ENCODE measurements at regions not wholly inside any gene's neighbourhood (a gene's known extent, or its start where the extent isn't known, plus 50 kb on each side); places are given as distances from the start of the nearest gene placed in this dataset.
"Not testable (repeated sequence)": the region's sequence is repeated elsewhere in the genome, so short reads cannot be mapped to it uniquely, and the experiment has no call there.

DNA sequence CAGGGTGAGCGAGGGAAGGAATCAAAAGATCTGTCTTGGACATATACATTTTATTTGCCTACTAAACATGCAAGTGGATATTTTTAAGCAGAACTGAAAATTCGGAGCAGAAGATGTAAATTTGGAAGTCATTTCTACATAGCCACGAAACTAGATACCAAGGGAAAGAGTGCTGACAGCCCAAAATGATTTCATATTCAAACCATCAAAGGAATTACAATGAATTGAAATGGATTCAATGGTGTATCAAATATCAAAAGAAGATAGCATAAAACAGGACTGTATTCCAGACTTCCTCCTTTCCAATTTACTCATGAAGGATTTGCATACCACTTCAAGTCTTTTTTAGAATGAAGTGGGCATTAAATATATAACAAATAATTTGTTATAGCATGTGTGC is 313.5 kb upstream of the KITLG start:
- POLR2A ChIA-PET, result no interaction called here
- H3K27ac Mint-ChIP-seq (ENCODE audit: unreplicated experiment), result no peak overlapping the region

DNA sequence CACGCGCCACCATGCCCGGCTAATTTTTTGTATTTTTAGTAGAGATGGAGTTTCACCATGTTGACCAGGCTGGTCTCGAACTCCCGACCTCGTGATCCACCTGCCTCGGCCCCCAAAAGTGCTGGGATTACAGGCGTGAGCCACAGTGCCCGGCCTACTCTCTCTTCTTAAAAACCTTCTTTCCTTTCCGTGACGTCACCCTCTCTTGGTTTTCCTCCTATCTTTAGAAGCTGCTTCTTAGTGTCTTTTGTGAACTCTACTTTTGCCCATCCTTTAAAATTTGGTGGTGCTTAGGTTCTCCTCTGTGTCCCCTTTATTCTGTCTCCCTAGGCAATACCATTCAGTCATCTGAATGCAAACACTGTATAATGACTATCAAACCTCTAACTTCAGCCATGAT is 311.2 kb upstream of the KITLG start:
- H3K36me3 ChIP-seq (ENCODE audit: control insufficient read depth, insufficient read depth, low read length); H3K27ac Mint-ChIP-seq (ENCODE audit: unreplicated experiment); DNase-seq; CTCF ChIA-PET; H3K27me3 Mint-ChIP-seq (ENCODE audit: insufficient read depth, unreplicated experiment); H3K4me3 ChIP-seq (ENCODE audit: low read depth, low read length); H3K4me3 Mint-ChIP-seq (ENCODE audit: unreplicated experiment); H3K4me1 Mint-ChIP-seq (ENCODE audit: low read depth, unreplicated experiment); H3K9me3 Mint-ChIP-seq (ENCODE audit: unreplicated experiment); H3K27me3 ChIP-seq (replicated peaks; ENCODE audit: control insufficient read depth, insufficient read depth, low read length); H3K4me1 ChIP-seq; H3K36me3 Mint-ChIP-seq (ENCODE audit: insufficient read depth, unreplicated experiment); BruUV-seq (replicated peaks); intact Hi-C loops (cut with micrococcal nuclease; ENCODE audit: unreplicated experiment); H3K9me3 ChIP-seq; POLR2A ChIA-PET: not testable (repeated sequence)

More for the DNA sequence above, 313.5 kb upstream of the KITLG start:
- Mint-ChIP-seq H3K27me3 (ENCODE audit: insufficient read depth, unreplicated experiment) (no peaks in the 10 kb centered on the region), H3K36me3 (ENCODE audit: insufficient read depth, unreplicated experiment) (no peaks in the 10 kb centered on the region), H3K4me3 (ENCODE audit: unreplicated experiment) (no peak overlapping the region), H3K9me3 (ENCODE audit: unreplicated experiment) (no peaks in the 10 kb centered on the region), H3K4me1 (ENCODE audit: low read depth, unreplicated experiment) (peaks cover 6% of the 10 kb centered on the region)
- no peak for TF ChIP-seq CTCF (IDR thresholded peaks at IDR 0.05; ENCODE audit: insufficient read depth in 1 of 2, low read depth in 1 of 2, low read length in 1 of 2, severe bottlenecking in 1 of 2, unreplicated experiment in 1 of 2)
- no peaks in the 10 kb centered on the region for H3K27me3 ChIP-seq (replicated peaks; ENCODE audit: control insufficient read depth, insufficient read depth, low read length)
- H3K9me3 ChIP-seq, result no peaks in the 10 kb centered on the region
- CTCF ChIA-PET, result no interaction called here
- H3K4me1 ChIP-seq, result no peaks in the 10 kb centered on the region
- no TSS peak for BruUV-seq (replicated peaks)
- no peaks in the 10 kb centered on the region for H3K36me3 ChIP-seq (ENCODE audit: control insufficient read depth, insufficient read depth, low read length)
- no peak for DNase-seq
- H3K4me3 ChIP-seq (ENCODE audit: low read depth, low read length), result no peak overlapping the region
- intact Hi-C loops (cut with micrococcal nuclease; ENCODE audit: unreplicated experiment), result no loop called here

GRCh38 chr12:88889326-88890110 is 309.2 kb upstream of the KITLG start:
- CTCF ChIA-PET, result no interaction called here
- intact Hi-C loops (cut with micrococcal nuclease; ENCODE audit: unreplicated experiment), result no loop called here
- Histone ChIP-seq H3K4me3 (ENCODE audit: low read depth, low read length) (no peak overlapping the region), H3K27me3 (replicated peaks; ENCODE audit: control insufficient read depth, insufficient read depth, low read length) (no peaks in the 10 kb centered on the region), H3K4me1 (no peaks in the 10 kb centered on the region), H3K36me3 (ENCODE audit: control insufficient read depth, insufficient read depth, low read length) (no peaks in the 10 kb centered on the region), H3K9me3 (0 out of 2 replicates have a peak, but pooled peaks cover 3% of the 10 kb centered on the region)
- TF ChIP-seq CTCF (IDR thresholded peaks at IDR 0.05; ENCODE audit: insufficient read depth in 1 of 2, low read depth in 1 of 2, low read length in 1 of 2, severe bottlenecking in 1 of 2, unreplicated experiment in 1 of 2), result no peak
- Mint-ChIP-seq H3K4me3 (ENCODE audit: unreplicated experiment) (no peak overlapping the region), H3K36me3 (ENCODE audit: insufficient read depth, unreplicated experiment) (no peaks in the 10 kb centered on the region), H3K4me1 (ENCODE audit: low read depth, unreplicated experiment) (peaks cover 6% of the 10 kb centered on the region), H3K9me3 (ENCODE audit: unreplicated experiment) (no peaks in the 10 kb centered on the region), H3K27ac (ENCODE audit: unreplicated experiment) (no peak overlapping the region), H3K27me3 (ENCODE audit: insufficient read depth, unreplicated experiment) (no peaks in the 10 kb centered on the region)
- POLR2A ChIA-PET, result no interaction called here
- BruUV-seq (replicated peaks), result no TSS peak
- DNase-seq, result no peak

Data from Caco-2 (cell line).